ENCODE measurements at regions not wholly inside any gene's neighbourhood (a gene's known extent, or its start where the extent isn't known, plus 50 kb on each side); places are given as distances from the start of the nearest gene placed in this dataset.

DNA sequence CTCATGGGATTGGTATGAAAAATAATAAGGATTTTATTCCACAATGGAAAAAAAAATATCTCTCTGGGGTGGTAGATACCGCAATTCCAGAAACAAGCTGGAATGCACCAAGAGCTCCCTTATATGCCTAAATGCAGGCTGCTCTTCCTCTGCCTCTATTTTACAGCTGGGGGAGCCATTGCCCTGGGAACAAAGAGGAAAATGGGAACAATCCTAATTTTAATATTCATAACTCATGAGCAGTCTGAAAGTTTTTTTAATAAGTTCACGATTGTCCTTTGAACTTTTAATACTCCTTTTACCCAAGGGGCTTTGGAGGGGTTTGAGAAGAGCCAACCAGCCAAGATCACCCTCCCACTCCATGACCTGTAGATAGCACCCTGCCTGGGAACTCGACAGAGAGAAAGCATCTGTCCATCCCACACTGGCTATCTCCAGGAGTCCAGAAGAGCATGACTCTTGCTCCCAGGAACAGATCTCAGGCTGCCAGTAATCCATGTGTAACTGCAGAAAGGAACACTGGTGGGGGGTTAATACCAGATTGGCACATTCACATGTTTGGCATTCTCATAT is 74.7 kb downstream of the CD83 start:
- TF ChIP-seq CTCF (IDR thresholded peaks at IDR 0.05; ENCODE audit: insufficient read depth, low read depth, low read length) (no peak), EZH2 (IDR thresholded peaks at IDR 0.05; ENCODE audit: insufficient read depth, low read length) (no peak)
- Histone ChIP-seq H4K20me1 (ENCODE audit: insufficient read depth, low read length) (no peaks in the 10 kb centered on the region), H3K27ac (ENCODE audit: low read depth, low read length) (no peak overlapping the region), H3K27me3 (ENCODE audit: insufficient read depth, low read length) (peaks cover 12% of the 10 kb centered on the region), H3K4me2 (ENCODE audit: low read length) (no peak overlapping the region), H3K4me1 (ENCODE audit: insufficient read depth, low read length) (no peaks in the 10 kb centered on the region), H3K9me3 (ENCODE audit: insufficient read depth, low read depth, low read length) (no peaks in the 10 kb centered on the region), H2AFZ (ENCODE audit: low read depth, low read length) (no peak overlapping the region), H3K79me2 (ENCODE audit: insufficient read depth, low read length) (no peaks in the 10 kb centered on the region), H3K36me3 (ENCODE audit: insufficient read depth, low read length) (no peaks in the 10 kb centered on the region), H3K9ac (ENCODE audit: low read length) (no peak overlapping the region), H3K4me3 (ENCODE audit: insufficient read depth, low read depth, low read length) (no peak overlapping the region)
- Mint-ChIP-seq H3K4me1 (ENCODE audit: low read depth, unreplicated experiment) (peaks cover 7% of the 10 kb centered on the region), H3K36me3 (ENCODE audit: low read depth, unreplicated experiment) (no peaks in the 10 kb centered on the region), H3K27me3 (ENCODE audit: low read depth, unreplicated experiment) (peaks cover 28% of the 10 kb centered on the region), H3K4me3 (ENCODE audit: unreplicated experiment) (no peak overlapping the region), H3K9me3 (ENCODE audit: unreplicated experiment) (no peaks in the 10 kb centered on the region), H3K27ac (ENCODE audit: unreplicated experiment) (no peak overlapping the region)
- FAIRE-seq (no peak), DNase-seq (ENCODE audit: low read depth) (no peak)

- TF ChIP-seq CTCF (IDR thresholded peaks at IDR 0.05; ENCODE audit: insufficient read depth, low read depth, low read length) = no peak
- TF ChIP-seq EZH2 (IDR thresholded peaks at IDR 0.05; ENCODE audit: insufficient read depth, low read length) = no peak
Observed at GRCh38 chr6:14193524-14193923, 76.0 kb downstream of the CD83 start.

DNA sequence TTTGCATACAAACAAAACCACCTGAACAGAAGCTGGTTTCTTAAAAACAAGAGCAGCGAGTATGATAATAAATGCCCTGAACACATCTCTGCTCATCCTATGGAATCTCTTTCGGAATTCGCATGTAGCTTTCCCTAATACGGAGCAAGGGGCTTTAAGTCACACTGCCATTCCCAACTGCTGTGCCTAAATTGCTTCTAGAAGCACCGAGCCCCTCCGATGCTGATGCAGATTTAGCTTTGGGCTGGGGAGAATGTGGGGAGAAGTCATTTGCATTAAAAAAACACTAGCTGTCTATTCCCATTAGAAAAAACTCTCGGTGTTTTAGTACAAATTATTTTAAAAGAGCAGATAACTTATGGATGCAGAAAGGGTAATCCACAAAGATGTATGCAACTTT is 76.9 kb downstream of the CD83 start:
- H3K27ac ChIP-seq (ENCODE audit: low read depth, low read length) = no peak overlapping the region
- no peak overlapping the region for H2AFZ ChIP-seq (ENCODE audit: low read depth, low read length)
- no peak overlapping the region for H3K4me2 ChIP-seq (ENCODE audit: low read length)
- Mint-ChIP-seq H3K4me1 (ENCODE audit: low read depth, unreplicated experiment) (peaks cover 7% of the 10 kb centered on the region), H3K4me3 (ENCODE audit: unreplicated experiment) (no peak overlapping the region), H3K27ac (ENCODE audit: unreplicated experiment) (no peak overlapping the region), H3K9me3 (ENCODE audit: unreplicated experiment) (no peaks in the 10 kb centered on the region), H3K27me3 (ENCODE audit: low read depth, unreplicated experiment) (peaks cover 24% of the 10 kb centered on the region), H3K36me3 (ENCODE audit: low read depth, unreplicated experiment) (no peaks in the 10 kb centered on the region)
- H3K4me3 ChIP-seq (ENCODE audit: insufficient read depth, low read depth, low read length) = no peak overlapping the region
- no peaks in the 10 kb centered on the region for H3K9me3 ChIP-seq (ENCODE audit: insufficient read depth, low read depth, low read length)
- no peaks in the 10 kb centered on the region for H4K20me1 ChIP-seq (ENCODE audit: insufficient read depth, low read length)
- no peak for TF ChIP-seq CTCF (IDR thresholded peaks at IDR 0.05; ENCODE audit: insufficient read depth, low read depth, low read length)
- no peak for TF ChIP-seq EZH2 (IDR thresholded peaks at IDR 0.05; ENCODE audit: insufficient read depth, low read length)
- no peaks in the 10 kb centered on the region for H3K36me3 ChIP-seq (ENCODE audit: insufficient read depth, low read length)
- no peaks in the 10 kb centered on the region for H3K79me2 ChIP-seq (ENCODE audit: insufficient read depth, low read length)
- no peaks in the 10 kb centered on the region for H3K4me1 ChIP-seq (ENCODE audit: insufficient read depth, low read length)
- peaks cover 12% of the 10 kb centered on the region for H3K27me3 ChIP-seq (ENCODE audit: insufficient read depth, low read length)
- DNase-seq (ENCODE audit: low read depth) (no peak), FAIRE-seq (no peak)
- H3K9ac ChIP-seq (ENCODE audit: low read length) = no peak overlapping the region

More at GRCh38 chr6:14193524-14193923, 76.0 kb downstream of the CD83 start:
- H3K9me3 ChIP-seq (ENCODE audit: insufficient read depth, low read depth, low read length) = no peaks in the 10 kb centered on the region
- H3K36me3 Mint-ChIP-seq (ENCODE audit: low read depth, unreplicated experiment) = no peaks in the 10 kb centered on the region
- peaks cover 28% of the 10 kb centered on the region for H3K27me3 Mint-ChIP-seq (ENCODE audit: low read depth, unreplicated experiment)
- no peak overlapping the region for H3K4me3 Mint-ChIP-seq (ENCODE audit: unreplicated experiment)
- H4K20me1 ChIP-seq (ENCODE audit: insufficient read depth, low read length) = no peaks in the 10 kb centered on the region
- H3K4me1 ChIP-seq (ENCODE audit: insufficient read depth, low read length) = no peaks in the 10 kb centered on the region
- H3K36me3 ChIP-seq (ENCODE audit: insufficient read depth, low read length) = no peaks in the 10 kb centered on the region
- no peak overlapping the region for H3K4me2 ChIP-seq (ENCODE audit: low read length)
- no peaks in the 10 kb centered on the region for H3K79me2 ChIP-seq (ENCODE audit: insufficient read depth, low read length)
- H3K4me1 Mint-ChIP-seq (ENCODE audit: low read depth, unreplicated experiment) = peaks cover 7% of the 10 kb centered on the region
- no peak overlapping the region for H3K27ac ChIP-seq (ENCODE audit: low read depth, low read length)
- no peak overlapping the region for H3K27ac Mint-ChIP-seq (ENCODE audit: unreplicated experiment)
- FAIRE-seq (no peak), DNase-seq (ENCODE audit: low read depth) (no peak)
- H3K9ac ChIP-seq (ENCODE audit: low read length) = no peak overlapping the region
- H3K9me3 Mint-ChIP-seq (ENCODE audit: unreplicated experiment) = no peaks in the 10 kb centered on the region
- no peak overlapping the region for H3K4me3 ChIP-seq (ENCODE audit: insufficient read depth, low read depth, low read length)
- no peak overlapping the region for H2AFZ ChIP-seq (ENCODE audit: low read depth, low read length)
- peaks cover 12% of the 10 kb centered on the region for H3K27me3 ChIP-seq (ENCODE audit: insufficient read depth, low read length)
